K562 (cell line): ENCODE measurements at regions not wholly inside any gene's neighbourhood (a gene's known extent, or its start where the extent isn't known, plus 50 kb on each side); places are given as distances from the start of the nearest gene placed in this dataset.

ENCODE experiments used
- CEBPB ChIP-seq: fragments of 450-650 bp; IDR thresholded peaks from 2 replicates; pipeline ENCODE4 v1.6.1; 2016; ENCODE audit warnings: missing genetic modification characterization, missing compliant biosample characterization
- CTCF ChIP-seq, 3 experiments: IDR thresholded peaks in 2 of 3; conservative IDR thresholded peaks in 1 of 3; 2 replicates each; pipeline ENCODE4 v1.5.1; 2011 to 2012; ENCODE audit warnings: low read length in 3 of 3, mild to moderate bottlenecking in 3 of 3, control low read depth in 2 of 3, improper control_type of control experiment in 1 of 3, inconsistent platforms in 1 of 3, low read depth in 1 of 3, mixed read lengths in 1 of 3, moderate library complexity in 1 of 3; ENCODE audit not compliant: insufficient read depth in 2 of 3
- ELF4 ChIP-seq: fragments of 450-650 bp; formaldehyde crosslinking; IDR thresholded peaks from 2 replicates; pipeline ENCODE4 v1.4.0; 2022; ENCODE audit warnings: missing genetic modification characterization
- EZH2 ChIP-seq: IDR thresholded peaks from 2 replicates; pipeline ENCODE4 v1.6.1; 2012; ENCODE audit warnings: low read depth, mild to moderate bottlenecking, inconsistent platforms, low read length, borderline replicate concordance
- JUNB ChIP-seq: fragments of 450-650 bp; formaldehyde crosslinking; conservative IDR thresholded peaks from 2 replicates; pipeline ENCODE4 v1.4.0; 2020; ENCODE audit warnings: mild to moderate bottlenecking
- JUND ChIP-seq, 2 experiments: IDR thresholded peaks; 2 replicates in 1 of 2; 3 replicates in 1 of 2; pipeline ENCODE4 v1.6.1; 2011; ENCODE audit warnings: borderline replicate concordance in 2 of 2, low read depth in 2 of 2, low read length in 2 of 2, improper control_type of control experiment in 1 of 2, missing biosample characterization in 1 of 2, missing genetic modification characterization in 1 of 2, missing genetic modification reagents in 1 of 2
- MYNN ChIP-seq, 2 experiments: sonication (generic); formaldehyde crosslinking in 1 of 2; IDR thresholded peaks; 2 replicates each; pipeline versions ENCODE4 v1.5.0 to v1.6.1; 2016 to 2020; ENCODE audit warnings: antibody characterized with exemption in 1 of 2, missing genetic modification reagents in 1 of 2
- NONO ChIP-seq, 2 experiments: fragments of 200-400 bp in 1 of 2; fragments of 450-650 bp in 1 of 2; formaldehyde crosslinking in 1 of 2; IDR thresholded peaks; 2 replicates each; pipeline ENCODE4 v1.6.1; 2017; ENCODE audit warnings: low read depth in 2 of 2, mild to moderate bottlenecking in 2 of 2, moderate library complexity in 2 of 2, low read length in 1 of 2
- SOX6 ChIP-seq: fragments of 450-650 bp; IDR thresholded peaks from 2 replicates; pipeline ENCODE4 v1.6.1; 2014; ENCODE audit warnings: mild to moderate bottlenecking
- TAF15 ChIP-seq: fragments of 200-400 bp; formaldehyde crosslinking; IDR thresholded peaks from 2 replicates; pipeline ENCODE4 v1.6.1; 2017; ENCODE audit warnings: mild to moderate bottlenecking, low read depth, low read length, moderate library complexity
- ZBTB7A ChIP-seq: IDR thresholded peaks from 2 replicates; pipeline ENCODE4 v1.6.1; 2011; ENCODE audit warnings: low read depth, mild to moderate bottlenecking, low read length, moderate library complexity, borderline replicate concordance; ENCODE audit not compliant: control insufficient read depth

DNA sequence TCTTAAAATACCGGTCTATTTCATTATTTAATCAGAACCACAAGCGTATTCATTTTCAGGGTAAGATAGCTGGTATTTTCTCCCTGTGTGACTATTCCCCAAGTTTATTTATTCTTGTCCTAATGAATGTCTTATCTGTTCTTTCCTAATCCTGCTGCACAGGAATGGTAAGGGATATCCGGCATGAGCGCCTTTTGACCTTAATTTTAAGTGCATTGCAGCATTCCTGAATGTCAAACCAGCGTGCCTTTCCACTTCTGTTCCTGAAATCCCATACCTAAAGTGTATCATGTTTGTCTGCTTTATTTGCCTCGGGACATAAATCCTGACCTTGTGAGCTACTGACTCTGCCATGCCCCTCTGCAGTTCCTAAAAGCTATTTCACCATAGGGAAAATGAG is 1713.2 kb upstream of the FLRT2 start:
- TF ChIP-seq JUNB (CRISPR knock-in tag) = no peak
- no peak for TF ChIP-seq TAF15
- TF ChIP-seq ZBTB7A = no peak
- TF ChIP-seq EZH2 = no peak
- no peak for TF ChIP-seq NONO (IDR thresholded peaks at IDR 0.05; ENCODE audit: low read depth in 2 of 2, low read length in 1 of 2)
- TF ChIP-seq SOX6 = no peak
- no peak for TF ChIP-seq CEBPB (tag)
- no peak for TF ChIP-seq ELF4 (CRISPR knock-in tag)
- no peak for TF ChIP-seq JUND (IDR thresholded peaks at IDR 0.05; ENCODE audit: borderline replicate concordance, low read depth, low read length)
- no peak for TF ChIP-seq JUND (tag; IDR thresholded peaks at IDR 0.05; ENCODE audit: borderline replicate concordance, low read depth, low read length)
- no peak for TF ChIP-seq MYNN (IDR thresholded peaks at IDR 0.05)
- TF ChIP-seq MYNN (CRISPR knock-in tag; IDR thresholded peaks at IDR 0.05) = no peak
- no peak for TF ChIP-seq CTCF (IDR thresholded peaks at IDR 0.05 in 2 of 3, conservative IDR thresholded peaks at IDR 0.05 in 1 of 3; ENCODE audit: insufficient read depth in 2 of 3, low read depth in 1 of 3, low read length in 3 of 3)
